Right renal pelvis (tissue), 4 donors: ENCODE measurements at regions not wholly inside any gene's neighbourhood (a gene's known extent, or its start where the extent isn't known, plus 50 kb on each side); places are given as distances from the start of the nearest gene placed in this dataset.
"Not testable (repeated sequence)": the region's sequence is repeated elsewhere in the genome, so short reads cannot be mapped to it uniquely, and the experiment has no call there.

ENCODE experiments used
- DNase-seq, 4 donors: peaks; one replicate each; pipeline ENCODE4 v3.0.0-alpha.2; 2013; ENCODE audit warnings: low read depth in 4 of 4, low spot score in 3 of 4, missing footprints in 1 of 4

DNA sequence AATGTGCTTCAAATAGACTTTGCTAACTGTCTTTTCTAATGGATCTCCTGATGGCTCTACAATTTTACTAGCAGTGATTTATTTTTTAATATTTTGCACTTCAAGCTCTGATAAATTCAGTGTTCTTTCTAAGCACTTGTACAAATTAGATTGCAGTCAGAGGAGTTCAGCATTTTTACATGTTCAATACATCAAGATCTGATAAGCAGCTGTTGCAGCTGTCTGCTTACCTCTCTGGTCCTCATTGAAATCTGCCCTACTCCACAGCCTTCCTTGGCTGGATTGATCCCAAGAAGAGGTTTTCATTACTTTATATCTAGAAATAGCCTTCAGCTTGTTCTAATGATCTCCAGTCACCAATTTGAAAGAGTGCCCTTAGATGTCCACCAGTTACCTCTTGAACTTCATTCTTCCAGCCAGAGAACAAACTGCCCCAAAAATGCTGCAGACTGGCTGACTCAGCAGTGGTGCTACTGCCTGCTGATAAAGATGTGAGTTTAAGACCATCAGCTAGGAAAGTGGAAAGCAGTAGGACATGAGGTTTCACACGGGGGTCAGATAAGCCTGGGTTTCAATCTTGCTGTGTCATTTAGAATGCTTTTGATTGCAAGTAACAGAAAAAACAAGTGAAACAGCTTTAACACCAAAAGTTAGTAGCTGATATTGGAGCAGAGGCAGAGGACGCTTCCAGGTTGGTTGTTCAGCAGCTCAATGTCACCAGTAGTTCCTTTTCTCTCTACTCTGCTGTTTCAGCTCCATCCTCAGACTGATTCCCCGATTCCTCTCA, 350.9 kb upstream of the NPVF start:
- no peak for DNase-seq

DNA sequence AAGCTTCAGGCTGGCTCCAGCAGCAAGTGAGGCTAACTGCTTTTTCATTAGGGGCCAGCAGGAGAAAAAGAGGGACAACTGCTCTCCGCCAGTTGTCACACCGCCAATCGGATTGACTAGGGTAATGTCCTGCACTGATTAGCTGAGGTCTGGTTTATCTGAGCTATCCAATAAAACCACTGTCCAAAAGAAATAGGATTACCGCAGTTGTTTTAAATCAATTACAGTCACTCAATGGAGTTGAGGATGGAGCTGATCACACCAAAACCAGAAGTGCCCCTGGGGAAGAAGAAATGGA, 351.4 kb upstream of the NPVF start:
- no peak for DNase-seq

DNA sequence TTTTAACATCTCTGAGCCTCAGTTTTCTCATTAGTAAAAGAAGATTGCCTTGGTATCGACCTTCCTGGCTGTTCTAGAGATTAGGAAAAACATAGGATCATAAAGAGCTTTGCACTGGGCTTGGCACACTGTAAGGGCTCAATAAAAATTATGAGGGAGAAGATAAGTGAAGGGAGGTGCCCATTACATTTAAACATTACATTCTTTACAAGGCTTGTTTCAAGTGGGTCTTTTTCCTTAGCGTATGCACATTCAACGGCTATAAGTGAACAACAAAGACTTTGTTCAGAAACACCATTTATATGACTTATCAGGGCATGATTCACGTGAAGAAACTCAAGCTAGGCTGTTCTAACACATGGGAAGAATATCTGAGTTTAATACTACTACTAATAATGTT, 351.9 kb upstream of the NPVF start:
- no peak for DNase-seq

DNA sequence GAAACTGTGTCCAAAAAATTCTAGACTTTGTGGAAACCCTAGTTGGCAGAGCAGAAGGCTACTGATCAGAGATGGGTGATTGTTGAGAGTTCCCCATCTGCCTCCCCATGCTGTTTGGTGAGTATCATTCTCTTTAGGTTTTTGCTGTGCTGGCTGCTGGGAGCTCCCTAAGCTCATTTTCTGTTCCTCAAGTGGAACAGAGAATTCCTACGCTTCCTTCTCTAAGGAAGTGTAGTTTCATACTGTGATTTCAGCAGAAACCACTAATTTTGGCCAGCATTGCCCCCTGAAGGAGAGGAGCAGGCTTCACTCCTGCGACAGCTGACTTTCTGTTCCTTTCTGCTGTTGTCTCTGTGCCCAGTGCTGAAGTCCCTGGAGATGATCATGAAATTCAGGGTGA, 355.3 kb upstream of the NPVF start:
- no peak for DNase-seq

DNA sequence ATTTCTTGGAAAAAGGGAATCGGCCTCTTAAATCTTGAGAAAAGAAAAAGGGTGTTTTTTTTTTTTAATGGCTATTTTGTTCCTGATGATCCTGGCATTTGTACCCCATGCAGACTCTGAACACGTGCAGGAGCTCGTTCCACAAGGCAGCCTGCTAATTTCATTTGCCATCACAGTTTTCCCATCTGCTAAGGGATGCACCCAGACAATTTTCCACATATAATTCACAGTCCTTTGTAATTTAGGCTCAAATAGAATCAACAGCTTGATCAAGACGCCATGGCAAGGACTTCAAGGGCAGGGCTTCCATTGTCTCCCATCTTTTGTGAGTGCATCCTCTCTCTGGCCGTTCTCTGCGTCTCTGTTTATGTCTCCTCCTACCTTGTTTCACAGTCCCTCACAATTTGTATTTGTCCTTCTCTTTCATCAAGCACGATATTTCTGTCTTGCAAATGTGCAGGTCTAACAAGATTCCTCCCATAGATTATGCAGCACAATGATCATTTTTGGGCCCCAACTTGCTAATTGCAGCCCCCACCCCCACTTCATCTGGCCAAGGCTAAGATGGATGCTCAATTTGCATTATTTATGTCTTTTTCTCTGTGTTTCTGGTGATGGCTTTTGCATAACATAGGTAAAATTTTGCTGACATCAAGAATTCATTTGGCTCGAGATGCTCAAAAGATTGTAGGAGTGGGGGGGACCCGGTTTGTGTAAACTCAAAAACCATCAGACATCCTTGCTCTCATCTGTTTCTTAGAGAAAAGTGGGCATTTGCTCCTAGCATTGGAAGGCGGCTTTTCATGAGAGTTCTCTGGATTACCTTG, 356.0 kb upstream of the NPVF start:
- no peak for DNase-seq

DNA sequence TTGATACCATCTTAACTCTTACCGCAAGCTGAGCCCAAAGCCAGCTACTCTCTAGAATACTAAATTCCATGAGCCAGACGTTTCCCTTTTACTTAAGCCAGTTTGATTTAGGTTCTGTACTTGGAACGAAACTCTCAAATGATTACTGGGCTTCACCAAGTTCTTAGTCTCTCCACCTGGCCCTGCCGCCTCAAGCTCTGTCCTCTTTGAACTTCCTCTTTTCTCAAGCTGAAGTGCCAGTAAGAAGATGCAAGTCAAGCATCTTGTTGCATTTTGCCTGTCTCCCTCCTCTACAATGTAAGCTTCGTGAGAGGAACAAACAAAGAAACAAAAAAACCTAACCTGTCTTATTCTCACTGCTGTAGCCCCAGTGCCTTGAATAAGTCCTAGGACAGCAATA, 358.2 kb upstream of the NPVF start:
- no peak for DNase-seq

DNA sequence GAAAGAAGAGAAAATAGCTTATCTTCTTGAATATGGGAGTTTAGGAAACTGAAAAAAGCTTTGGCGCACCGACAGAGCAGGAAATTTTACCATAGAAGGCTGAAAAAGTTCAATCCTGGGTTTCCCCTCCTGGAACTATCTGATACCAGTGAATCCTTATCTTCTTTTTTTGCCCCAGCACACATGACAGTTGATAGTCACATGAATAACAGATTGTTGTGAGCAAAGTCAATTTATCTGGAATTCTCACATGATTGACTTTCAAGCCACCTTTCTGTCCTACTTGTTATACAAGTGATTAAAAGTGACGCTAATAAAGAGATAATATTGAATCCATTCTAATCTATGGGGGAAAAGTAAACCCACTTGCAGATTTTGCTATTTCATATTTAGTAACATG, 365.8 kb upstream of the NPVF start:
- DNase-seq = no peak

DNA sequence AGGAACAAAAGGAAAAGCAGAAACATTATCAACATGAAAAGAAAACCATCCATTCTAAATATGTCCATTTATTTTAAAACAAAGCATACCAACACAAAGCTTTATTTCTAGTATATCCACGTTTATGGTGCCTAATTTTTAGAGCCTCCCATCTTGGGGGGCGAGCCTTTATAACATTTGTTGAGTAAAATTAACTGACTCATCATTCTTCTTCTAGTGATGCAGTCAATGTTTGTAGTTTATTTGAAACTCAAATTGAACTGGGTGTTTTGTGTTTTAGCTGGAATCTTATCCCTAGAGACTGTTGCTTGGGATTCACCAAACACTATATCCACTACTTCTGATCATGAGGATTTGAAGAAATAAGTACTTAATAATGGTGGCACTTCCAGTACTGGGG, 366.4 kb upstream of the NPVF start:
- no peak for DNase-seq

DNA sequence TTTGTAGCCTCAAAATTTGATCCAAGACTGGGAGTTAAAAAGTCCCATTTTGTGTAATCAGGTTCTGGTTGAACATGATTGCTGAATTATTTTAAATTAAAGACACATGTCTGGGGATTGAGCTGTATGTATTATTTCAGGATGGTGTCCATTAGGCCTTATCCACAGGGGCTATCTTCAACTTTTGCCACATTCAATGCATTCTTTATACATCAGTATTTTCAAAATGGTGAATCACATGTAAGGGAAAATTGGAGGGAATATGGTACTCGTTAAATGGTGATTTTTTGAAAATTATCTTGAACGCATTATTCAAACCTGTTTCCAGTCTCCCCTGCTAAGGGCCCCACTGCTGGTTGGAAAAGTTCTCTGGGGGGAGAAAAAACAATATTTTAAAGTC, 367.7 kb upstream of the NPVF start:
- DNase-seq = no peak

DNA sequence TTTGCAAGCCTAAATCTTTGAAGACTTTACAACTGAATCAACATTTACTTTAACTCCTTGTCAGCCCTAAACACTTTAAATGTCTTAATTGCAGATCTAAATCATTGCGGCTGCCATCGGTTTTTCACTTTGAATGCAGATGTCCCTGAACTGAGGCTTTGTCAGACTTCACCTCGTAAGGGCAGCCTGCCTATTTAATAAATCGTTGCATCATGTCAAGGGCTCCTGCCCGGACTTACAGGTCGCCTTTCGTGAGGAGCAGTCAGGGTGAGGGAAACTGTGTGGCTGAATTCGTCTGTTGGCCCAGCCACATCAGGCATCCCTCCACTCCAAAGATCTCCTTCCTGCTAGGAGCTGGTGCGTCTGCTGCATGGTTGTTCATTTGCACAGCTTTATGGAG, 368.2 kb upstream of the NPVF start:
- DNase-seq = no peak

DNA sequence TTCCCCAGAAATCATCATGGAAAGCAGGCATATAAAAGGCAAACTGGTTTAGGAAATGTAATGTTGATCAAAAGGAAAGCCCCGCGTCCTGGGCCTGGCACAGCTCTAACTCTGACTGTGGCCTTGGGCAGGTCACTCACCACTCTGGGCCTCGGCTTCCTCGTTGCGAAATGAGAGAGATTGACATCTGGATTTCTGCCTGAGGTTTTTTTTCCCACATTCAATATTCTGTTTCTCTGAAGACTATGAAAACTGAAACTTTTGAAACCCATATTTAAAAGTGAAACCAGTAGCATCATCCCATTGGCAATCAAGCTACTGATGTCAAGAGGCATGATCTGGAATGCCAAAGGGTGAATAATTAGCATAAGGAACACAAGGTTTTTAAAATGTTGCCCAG, 369.7 kb upstream of the NPVF start:
- DNase-seq = no peak

DNA sequence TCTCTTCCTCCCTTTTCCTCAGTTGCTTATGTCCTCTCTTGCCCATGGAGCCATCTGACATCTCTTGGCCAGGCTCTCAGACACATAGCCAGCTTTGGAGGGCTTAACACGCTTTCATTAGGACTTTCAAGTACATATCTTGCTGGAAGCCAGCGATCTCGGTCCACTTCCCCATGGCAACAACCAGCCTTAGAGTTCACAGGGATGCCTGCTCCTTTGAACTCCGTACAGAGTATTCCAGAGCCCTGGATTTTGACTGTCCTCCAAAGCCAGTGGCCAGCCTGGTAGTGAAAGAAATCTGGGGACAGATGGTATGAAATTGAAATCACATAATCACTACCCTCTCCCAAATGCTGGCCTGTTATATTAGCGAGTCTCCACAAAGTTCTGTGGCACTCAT, 370.5 kb upstream of the NPVF start:
- DNase-seq = no peak

DNA sequence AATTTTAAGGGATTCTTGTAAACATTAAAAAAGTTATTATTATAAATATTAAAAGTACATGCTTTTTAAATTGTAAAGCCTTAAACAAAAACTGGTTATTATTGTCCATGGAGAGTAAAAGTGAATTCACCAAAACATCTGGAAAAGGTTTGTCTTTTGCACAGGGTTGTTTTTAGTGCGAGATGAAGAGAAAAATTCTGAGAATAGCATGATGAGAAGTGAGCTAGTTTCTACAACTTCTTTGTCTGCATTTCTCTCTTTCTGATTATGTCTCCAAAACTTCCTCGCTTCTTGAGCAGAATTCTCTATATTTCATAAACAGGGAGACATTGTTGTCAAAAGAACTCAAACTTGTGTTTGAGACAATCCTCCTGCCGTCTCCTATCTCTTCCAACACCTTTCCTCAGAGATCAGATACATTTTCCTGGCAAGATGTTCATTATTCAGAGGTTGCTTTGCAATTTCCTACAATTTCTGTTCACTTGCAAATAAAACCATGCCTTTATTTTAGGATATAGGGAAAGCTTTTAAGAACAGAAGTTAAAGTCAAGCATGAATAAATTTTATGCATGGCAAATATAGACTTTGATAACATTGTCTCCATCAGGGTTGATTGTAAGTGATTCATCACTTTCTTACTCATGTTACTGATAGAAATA, 372.1 kb upstream of the NPVF start:
- DNase-seq = no peak

DNA sequence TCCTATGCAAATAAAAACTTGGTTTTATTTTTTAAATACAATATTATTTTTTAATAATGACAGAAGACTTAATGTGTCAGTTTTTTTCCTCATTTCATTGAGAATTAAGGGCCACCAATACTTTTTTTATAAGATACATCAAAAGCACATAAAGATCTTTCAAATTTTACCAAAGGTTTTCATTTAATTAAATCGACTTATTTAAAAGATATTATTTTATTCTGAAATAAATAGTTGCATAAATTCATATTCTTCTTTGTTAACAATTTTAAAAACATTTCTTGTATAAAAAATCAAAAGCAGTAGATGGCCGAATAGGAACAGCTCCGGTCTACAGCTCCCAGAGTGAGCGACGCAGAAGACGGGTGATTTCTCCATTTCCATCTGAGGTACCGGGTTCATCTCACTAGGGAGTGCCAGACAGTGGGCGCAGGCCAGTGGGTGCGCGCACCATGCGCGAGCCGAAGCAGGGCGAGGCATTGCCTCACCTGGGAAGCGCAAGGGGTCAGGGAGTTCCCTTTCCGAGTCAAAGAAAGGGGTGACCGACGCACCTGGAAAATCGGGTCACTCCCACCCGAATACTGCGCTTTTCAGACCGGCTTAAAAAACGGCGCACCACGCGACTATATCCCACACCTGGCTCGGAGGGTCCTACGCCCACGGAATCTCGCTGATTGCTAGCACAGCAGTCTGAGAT, 374.6 kb upstream of the NPVF start:
- not testable (repeated sequence) for DNase-seq

DNA sequence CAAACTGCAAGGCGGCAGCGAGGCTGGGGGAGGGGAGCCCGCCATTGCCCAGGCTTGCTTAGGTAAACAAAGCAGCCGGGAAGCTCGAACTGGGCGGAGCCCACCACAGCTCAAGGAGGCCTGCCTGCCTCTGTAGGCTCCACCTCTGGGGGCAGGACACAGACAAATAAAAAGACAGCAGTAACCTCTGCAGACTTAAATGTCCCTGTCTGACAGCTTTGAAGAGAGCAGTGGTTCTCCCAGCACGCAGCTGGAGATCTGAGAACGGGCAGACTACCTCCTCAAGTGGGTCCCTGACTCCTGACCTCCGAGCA, 375.1 kb upstream of the NPVF start:
- not testable (repeated sequence) for DNase-seq

DNA sequence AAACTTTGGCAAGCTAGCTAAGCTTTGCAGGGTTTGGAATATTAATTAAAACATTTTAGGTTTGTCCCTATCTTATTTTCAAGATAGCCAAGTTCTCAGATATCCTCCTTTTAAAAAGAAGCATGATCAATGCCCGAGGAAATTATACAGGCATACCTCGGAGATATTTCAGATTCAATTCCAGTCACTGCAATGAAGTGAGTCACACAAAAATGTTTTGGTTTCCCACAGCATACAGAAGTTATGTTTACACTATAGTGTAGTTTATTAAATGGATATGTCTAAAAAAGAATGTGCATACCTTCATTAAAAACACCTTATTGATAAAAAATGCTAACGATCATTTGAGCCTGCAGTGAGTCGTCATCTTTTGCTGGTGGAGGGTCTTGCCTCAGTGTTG, 382.9 kb upstream of the NPVF start:
- no peak for DNase-seq

DNA sequence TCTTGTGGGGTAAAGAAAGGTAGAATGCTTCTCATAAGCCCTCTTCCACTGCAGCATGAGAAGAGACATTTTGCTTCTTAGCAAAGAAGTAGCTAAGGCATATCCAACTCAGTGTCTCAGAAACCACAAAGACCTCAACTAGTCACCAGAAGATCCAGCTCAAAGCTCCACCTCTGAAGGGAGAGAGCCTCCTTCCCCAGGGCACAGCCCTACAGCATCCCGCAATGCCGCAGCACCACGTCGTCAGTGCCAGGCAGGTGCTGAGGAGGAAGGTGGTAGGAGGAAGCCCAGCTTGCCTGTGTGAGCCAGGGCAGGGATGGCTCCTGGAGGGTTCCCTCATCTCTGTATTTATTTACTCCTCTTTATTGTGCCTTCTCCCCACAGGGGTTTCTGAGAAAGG, 385.6 kb upstream of the NPVF start:
- DNase-seq = no peak

DNA sequence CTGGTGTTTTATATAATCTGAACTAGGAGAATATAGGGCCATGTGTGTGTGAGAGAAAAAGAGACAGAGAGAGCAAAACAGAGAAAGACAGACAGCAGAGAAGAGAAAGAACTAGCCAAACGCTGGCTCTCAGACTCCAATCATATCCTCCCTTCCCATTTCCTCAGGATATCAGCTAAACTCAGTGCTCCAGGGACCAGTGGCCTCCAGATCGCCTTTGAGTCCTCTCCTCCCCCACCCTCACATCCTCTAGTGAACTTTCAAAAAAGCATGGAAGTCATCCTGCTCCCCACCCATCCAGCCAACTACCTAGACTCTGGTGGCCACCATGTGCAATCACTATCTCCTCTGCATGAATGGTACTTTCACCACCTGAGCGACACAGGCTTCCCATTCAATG, 386.1 kb upstream of the NPVF start:
- no peak for DNase-seq

DNA sequence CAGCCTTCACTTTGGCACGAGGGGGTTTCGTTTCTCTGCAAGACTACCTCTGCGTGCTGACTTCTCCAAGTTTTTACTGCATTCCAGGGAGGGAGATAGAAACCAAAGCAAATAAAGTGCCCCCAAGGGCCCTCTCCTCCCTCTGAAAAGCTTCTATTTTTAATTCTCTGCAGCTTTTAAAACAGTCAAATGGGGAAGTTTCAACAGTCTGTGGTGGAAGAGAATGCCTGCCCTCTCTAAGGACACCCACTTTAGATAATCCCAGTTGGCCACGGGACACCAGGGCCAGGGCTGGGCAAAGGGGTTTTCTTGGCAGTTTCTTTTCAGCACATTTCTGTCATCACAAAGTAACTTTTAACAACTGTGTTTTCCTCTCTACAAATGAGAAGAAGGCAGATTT, 386.7 kb upstream of the NPVF start:
- no peak for DNase-seq

DNA sequence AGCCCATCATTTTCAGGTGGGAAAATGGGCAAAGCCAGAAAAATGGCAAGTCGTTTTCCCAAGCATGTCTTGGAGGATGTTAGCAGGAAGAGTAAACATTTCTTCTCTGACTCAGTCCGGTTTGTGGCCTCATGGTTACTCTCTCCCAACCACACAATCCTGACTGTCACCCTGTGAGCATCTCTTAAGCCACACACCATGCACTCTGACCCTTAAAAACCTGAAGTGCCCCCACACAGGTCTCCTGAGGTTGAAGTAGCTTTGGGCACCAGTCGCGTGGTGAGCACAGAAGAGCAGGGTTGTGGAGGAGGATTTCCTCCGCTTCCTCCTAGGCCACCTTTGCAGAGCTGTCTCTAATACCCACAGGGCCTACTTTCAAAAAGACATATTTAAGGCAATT, 387.3 kb upstream of the NPVF start:
- DNase-seq = no peak

DNA sequence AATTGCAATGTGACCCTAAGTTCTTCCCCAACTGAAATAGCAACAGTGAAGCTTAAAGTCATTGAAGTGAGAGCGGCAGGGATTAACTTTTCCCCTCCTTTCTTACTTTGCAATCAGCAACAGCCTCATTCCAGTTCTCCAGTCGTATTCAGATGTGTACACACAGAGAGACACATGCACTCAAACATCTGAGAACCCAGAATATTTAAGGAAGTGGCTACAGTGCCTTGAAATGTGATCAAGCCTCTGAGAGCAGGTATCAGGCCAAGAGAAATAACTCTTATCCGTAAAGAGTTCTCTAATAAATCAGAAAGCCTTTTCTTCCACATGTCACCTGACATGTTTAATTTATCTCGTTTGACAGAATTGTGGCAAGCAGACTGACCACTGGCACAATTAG, 388.9 kb upstream of the NPVF start:
- no peak for DNase-seq

DNA sequence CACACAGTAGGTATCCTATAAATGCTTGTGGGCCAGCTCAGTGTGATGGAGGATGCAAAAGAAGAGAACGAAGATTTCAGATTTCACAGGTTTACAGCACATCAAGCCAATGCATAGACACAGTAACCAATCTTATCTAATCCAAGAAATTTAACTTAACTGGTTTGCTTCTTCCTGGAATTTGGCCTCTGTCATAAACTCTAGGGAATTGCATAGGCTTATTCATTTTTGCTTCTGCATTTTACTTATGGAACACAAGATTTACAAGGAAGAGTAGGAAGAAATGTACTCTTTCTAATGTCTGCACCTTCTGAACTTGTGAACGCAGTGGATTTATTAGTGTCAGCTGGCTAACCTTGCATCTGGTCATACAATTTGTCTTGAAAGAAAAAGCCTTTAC, 389.4 kb upstream of the NPVF start:
- no peak for DNase-seq
